H9 (cell line): ENCODE measurements at regions not wholly inside any gene's neighbourhood (a gene's known extent, or its start where the extent isn't known, plus 50 kb on each side); places are given as distances from the start of the nearest gene placed in this dataset.
A peak's percentile ranks its signal among the peaks of the same experiment; 100 is the strongest.

ENCODE experiments used
- DNase-seq: peaks from one replicate; pipeline ENCODE4 v3.0.0-alpha.2; 2017
- H2AFZ ChIP-seq: one replicate; pipeline ENCODE4 v1.6.1; 2013; ENCODE audit warnings: mild to moderate bottlenecking, low read length, control low read depth, moderate library complexity
- H2AK5ac ChIP-seq: 2 replicates; pipeline ENCODE4 v1.6.1; 2013; ENCODE audit warnings: low read length, control low read depth, mixed read lengths; ENCODE audit not compliant: insufficient read length
- H2BK120ac ChIP-seq: one replicate; pipeline ENCODE4 v1.6.1; 2013; ENCODE audit warnings: low read depth, mild to moderate bottlenecking, low read length, control low read depth, inconsistent platforms; ENCODE audit not compliant: poor library complexity, severe bottlenecking
- H2BK12ac ChIP-seq: 2 replicates; pipeline ENCODE4 v1.6.1; 2013; ENCODE audit warnings: low read length, control low read depth, mixed read lengths, low read depth; ENCODE audit not compliant: insufficient read length
- H2BK15ac ChIP-seq: 2 replicates; pipeline ENCODE4 v1.6.1; 2013; ENCODE audit warnings: low read depth, low read length, control low read depth
- H2BK20ac ChIP-seq: one replicate; pipeline ENCODE4 v1.6.1; 2013; ENCODE audit warnings: low read depth, mild to moderate bottlenecking, low read length, control low read depth, inconsistent platforms; ENCODE audit not compliant: poor library complexity, severe bottlenecking
- H2BK5ac ChIP-seq: 2 replicates; pipeline ENCODE4 v1.6.1; 2013; ENCODE audit warnings: low read length, control low read depth, mixed read lengths; ENCODE audit not compliant: insufficient read length
- H3K14ac ChIP-seq: 2 replicates; pipeline ENCODE4 v1.6.1; 2013; ENCODE audit warnings: low read length, control low read depth; ENCODE audit not compliant: insufficient read depth
- H3K18ac ChIP-seq: 2 replicates; pipeline ENCODE4 v1.6.1; 2013; ENCODE audit warnings: low read depth, mild to moderate bottlenecking, mixed read lengths, low read length, control low read depth; ENCODE audit not compliant: insufficient read length
- H3K23ac ChIP-seq: 2 replicates; pipeline ENCODE4 v1.6.1; 2013; ENCODE audit warnings: low read length, control low read depth, mixed read lengths, low read depth; ENCODE audit not compliant: insufficient read length
- H3K23me2 ChIP-seq: 2 replicates; pipeline ENCODE4 v1.6.1; 2013; ENCODE audit warnings: low read depth, mild to moderate bottlenecking, mixed read lengths, low read length, control low read depth; ENCODE audit not compliant: insufficient read length, poor library complexity, severe bottlenecking
- H3K27ac ChIP-seq: 2 replicates; pipeline ENCODE4 v1.5.1; 2013; ENCODE audit warnings: low read length, control low read depth, mixed read lengths, low read depth; ENCODE audit not compliant: insufficient read length
- H3K27me3 ChIP-seq: 2 replicates; pipeline ENCODE4 v1.6.1; 2013; ENCODE audit warnings: low read length, control low read depth, inconsistent platforms; ENCODE audit not compliant: insufficient read depth
- H3K4ac ChIP-seq: 2 replicates; pipeline ENCODE4 v1.6.1; 2013; ENCODE audit warnings: low read depth, mild to moderate bottlenecking, control low read depth, inconsistent platforms, low read length, moderate library complexity
- H3K4me1 ChIP-seq: 2 replicates; pipeline ENCODE4 v1.6.1; 2013; ENCODE audit warnings: low read length, control low read depth, inconsistent platforms; ENCODE audit not compliant: insufficient read depth
- H3K4me2 ChIP-seq: 2 replicates; pipeline ENCODE4 v1.6.1; 2013; ENCODE audit warnings: low read length, control low read depth, mixed read lengths; ENCODE audit not compliant: insufficient read length, insufficient read depth
- H3K56ac ChIP-seq: 2 replicates; pipeline ENCODE4 v1.6.1; 2013; ENCODE audit warnings: low read depth, mild to moderate bottlenecking, mixed read lengths, low read length, control low read depth; ENCODE audit not compliant: insufficient read length
- H3K79me1 ChIP-seq: 2 replicates; pipeline ENCODE4 v1.6.1; 2013; ENCODE audit warnings: low read depth, mild to moderate bottlenecking, moderate library complexity, low read length, control low read depth, inconsistent platforms; ENCODE audit not compliant: insufficient read depth, poor library complexity, severe bottlenecking
- H3K79me2 ChIP-seq: 2 replicates; pipeline ENCODE4 v1.6.1; 2013; ENCODE audit warnings: low read length, control low read depth, inconsistent platforms; ENCODE audit not compliant: insufficient read depth
- H3K9ac ChIP-seq: 2 replicates; pipeline ENCODE4 v1.6.1; 2013; ENCODE audit warnings: low read length, control low read depth, mixed read lengths; ENCODE audit not compliant: insufficient read length; ENCODE audit errors: extremely low read depth
- H3K9me3 ChIP-seq: one replicate; pipeline ENCODE4 v1.6.1; 2013; ENCODE audit warnings: low read depth, low read length, inconsistent platforms; ENCODE audit not compliant: control insufficient read depth
- H3T11ph ChIP-seq: one replicate; pipeline ENCODE4 v1.6.1; 2013; ENCODE audit warnings: mild to moderate bottlenecking, low read length, control low read depth, inconsistent platforms
- H4K20me1 ChIP-seq: one replicate; pipeline ENCODE4 v1.6.1; 2013; ENCODE audit not compliant: control insufficient read depth, insufficient read length, insufficient read depth
- H4K5ac ChIP-seq: 2 replicates; pipeline ENCODE4 v1.6.1; 2013; ENCODE audit warnings: low read depth, mild to moderate bottlenecking, mixed read lengths, low read length, control low read depth; ENCODE audit not compliant: insufficient read length
- H4K8ac ChIP-seq: replicated peaks from 2 replicates; pipeline ENCODE4 v1.6.1; 2013; ENCODE audit warnings: low read length, control low read depth, mixed read lengths, low read depth; ENCODE audit not compliant: insufficient read length
- H4K91ac ChIP-seq: 2 replicates; pipeline ENCODE4 v1.6.1; 2013; ENCODE audit warnings: low read depth, mild to moderate bottlenecking, moderate library complexity, mixed read lengths, low read length, control low read depth; ENCODE audit not compliant: insufficient read length
- H3K27ac Mint-ChIP-seq, 3 experiments: 2 replicates in 2 of 3; 3 replicates in 1 of 3; pipeline ENCODE4 v1.8.0; 2020 to 2021; ENCODE audit warnings: mixed read lengths in 3 of 3, mild to moderate bottlenecking in 1 of 3, moderate library complexity in 1 of 3
- H3K27me3 Mint-ChIP-seq: 2 replicates; pipeline ENCODE4 v1.8.0; 2021; ENCODE audit warnings: low read depth, mild to moderate bottlenecking, moderate library complexity, mixed read lengths
- H3K36me3 Mint-ChIP-seq, 3 experiments: 2 replicates in 2 of 3; 3 replicates in 1 of 3; pipeline ENCODE4 v1.8.0; 2020 to 2021; ENCODE audit warnings: low read depth in 3 of 3, mixed read lengths in 3 of 3; ENCODE audit not compliant: insufficient read depth in 1 of 3
- H3K4me1 Mint-ChIP-seq, 2 experiments: 2 replicates each; pipeline ENCODE4 v1.8.0; 2020; ENCODE audit warnings: mixed read lengths in 2 of 2
- H3K4me3 Mint-ChIP-seq, 2 experiments: 2 replicates in 1 of 2; 3 replicates in 1 of 2; pipeline ENCODE4 v1.8.0; 2020 to 2021; ENCODE audit warnings: mild to moderate bottlenecking in 2 of 2, mixed read lengths in 2 of 2, moderate library complexity in 1 of 2
- H3K9me3 Mint-ChIP-seq, 2 experiments: 2 replicates in 1 of 2; 3 replicates in 1 of 2; pipeline ENCODE4 v1.8.0; 2020; ENCODE audit warnings: mild to moderate bottlenecking in 2 of 2, mixed read lengths in 2 of 2, moderate library complexity in 1 of 2
- CTCF ChIP-seq: fragments of 200-600 bp; sonication (generic); conservative IDR thresholded peaks from 3 replicates; pipeline ENCODE4 v1.8.0; 2021; ENCODE audit warnings: antibody characterized with exemption, mild to moderate bottlenecking
- WGBS: extraction: QIAGEN DNeasy Blood & Tissue Kit; methylation state at CpG from one replicate; pipeline ENCODE4 v1.1.7; 2013; ENCODE audit warnings: missing lambda C conversion rate, low lambda C conversion rate, mixed read lengths; ENCODE audit not compliant: insufficient read length; ENCODE audit errors: extremely low coverage; 5-methylcytosine and 5-hydroxymethylcytosine counted together

GRCh38 chr2:58992062-58992706 is 751.1 kb upstream of the FANCL start:
- Histone ChIP-seq H3K23me2 (no peaks in the 10 kb centered on the region), H3T11ph (no peak overlapping the region), H2BK15ac (no peak overlapping the region), H4K20me1 (no peaks in the 10 kb centered on the region), H4K91ac (no peak overlapping the region), H3K18ac (no peak overlapping the region), H4K8ac (no peak overlapping the region), H4K5ac (no peak overlapping the region), H3K23ac (no peak overlapping the region), H3K27ac (no peak overlapping the region), H2BK120ac (no peak overlapping the region), H3K4me2 (no peak overlapping the region), H3K9me3 (no peaks in the 10 kb centered on the region), H3K56ac (no peak overlapping the region), H3K14ac (no peak overlapping the region), H3K27me3 (no peaks in the 10 kb centered on the region), H3K79me1 (no peaks in the 10 kb centered on the region), H2AFZ (no peak overlapping the region), H2BK20ac (no peak overlapping the region), H3K4me1 (no peaks in the 10 kb centered on the region), H2BK12ac (no peak overlapping the region), H3K4ac (no peak overlapping the region), H3K9ac (no peak overlapping the region), H2AK5ac (no peak overlapping the region), H2BK5ac (no peak overlapping the region), H3K79me2 (no peaks in the 10 kb centered on the region)
- DNase-seq: no peak
- no CpG with 5 or more reads among the region's 4 CpGs for WGBS
- H3K27ac Mint-ChIP-seq: peak overlapping the region in 1 of 3 experiments; percentile 34; a peak in 1 of 7 replicates
- no peak overlapping the region for H3K4me3 Mint-ChIP-seq
- no peak for TF ChIP-seq CTCF
- no peaks in the 10 kb centered on the region for H3K9me3 Mint-ChIP-seq
- H3K27me3 Mint-ChIP-seq: no peaks in the 10 kb centered on the region
- H3K36me3 Mint-ChIP-seq: no peaks in the 10 kb centered on the region; a peak in 1 of 7 replicates
- H3K4me1 Mint-ChIP-seq: peaks cover 8 to 10% of the 10 kb centered on the region in 2 experiments
